Fibroblast of skin of left quadriceps (primary cell): ENCODE measurements at regions not wholly inside any gene's neighbourhood (a gene's known extent, or its start where the extent isn't known, plus 50 kb on each side); places are given as distances from the start of the nearest gene placed in this dataset.

Experiments used
- DNase-seq, 2 experiments: peaks; one replicate each; pipeline ENCODE4 v3.0.0-alpha.2; 2013; ENCODE audit warnings: low read depth in 2 of 2

DNA sequence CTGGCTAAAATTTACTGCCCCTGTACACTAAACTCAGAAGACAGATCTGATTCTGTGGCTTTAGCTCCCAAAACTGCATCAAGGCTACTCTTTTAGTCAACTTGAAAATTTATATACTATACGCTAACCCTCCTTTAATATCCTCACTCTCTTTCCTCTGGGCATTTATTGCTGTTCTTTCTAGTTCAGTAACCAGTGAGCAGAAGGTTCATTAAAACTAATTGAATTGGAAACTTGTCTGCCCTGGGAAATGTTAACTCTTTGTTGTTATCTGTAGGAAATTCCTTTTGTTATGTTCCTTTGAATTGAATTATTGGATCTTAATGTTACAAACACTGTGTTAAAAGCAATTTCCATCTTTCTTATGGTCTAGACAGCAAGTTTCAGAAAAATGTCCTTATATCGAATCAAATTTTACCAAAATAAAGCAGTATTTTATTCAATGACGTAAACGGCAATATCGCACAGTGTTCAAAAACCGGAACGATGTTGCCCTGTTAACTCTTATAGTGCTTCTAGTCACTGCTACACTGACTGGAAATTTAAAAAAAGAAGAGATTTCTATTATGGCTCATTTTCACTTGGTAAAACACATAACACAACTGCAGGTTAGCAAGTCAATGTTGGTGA, 168.3 kb downstream of the NR4A2 start:
- DNase-seq = no peak

DNA sequence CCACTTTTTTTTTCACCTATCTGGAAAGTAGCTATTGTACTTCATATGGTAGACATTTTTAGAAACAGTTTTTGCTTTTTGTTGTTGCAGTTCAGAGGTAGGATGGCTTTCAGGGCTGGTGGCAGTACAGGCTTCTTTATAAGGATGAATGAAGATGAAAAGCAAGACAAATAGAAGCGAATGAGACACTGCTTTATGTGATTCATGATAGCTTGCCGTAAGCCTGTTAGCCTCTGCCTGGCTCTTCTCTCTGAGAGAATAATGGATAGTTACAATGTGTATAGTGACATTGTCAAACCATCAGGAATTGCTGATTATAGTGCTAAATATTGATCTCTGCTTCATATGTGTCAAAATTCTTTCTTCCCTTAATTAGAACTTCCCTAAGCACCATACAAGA, 173.7 kb downstream of the NR4A2 start:
- no peak for DNase-seq

DNA sequence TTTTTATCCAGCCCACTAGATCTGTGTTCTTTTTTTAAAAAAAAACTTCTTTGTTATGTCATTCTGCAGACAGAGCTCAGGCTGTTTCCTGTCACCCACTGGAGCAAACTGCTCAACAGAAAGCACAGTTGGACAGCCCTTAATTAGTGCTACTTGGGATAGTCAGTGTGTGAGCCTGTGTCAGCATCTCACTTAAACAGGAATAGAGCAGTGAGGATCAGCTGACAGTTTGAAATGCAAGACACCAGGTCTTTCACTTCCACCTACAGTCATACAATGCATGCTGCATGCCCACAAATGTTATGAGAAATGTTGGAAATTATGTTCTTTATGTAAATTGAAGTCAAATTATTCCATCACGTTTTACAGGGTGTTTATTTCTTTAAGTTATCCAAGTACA, 174.9 kb downstream of the NR4A2 start:
- DNase-seq = no peak

DNA sequence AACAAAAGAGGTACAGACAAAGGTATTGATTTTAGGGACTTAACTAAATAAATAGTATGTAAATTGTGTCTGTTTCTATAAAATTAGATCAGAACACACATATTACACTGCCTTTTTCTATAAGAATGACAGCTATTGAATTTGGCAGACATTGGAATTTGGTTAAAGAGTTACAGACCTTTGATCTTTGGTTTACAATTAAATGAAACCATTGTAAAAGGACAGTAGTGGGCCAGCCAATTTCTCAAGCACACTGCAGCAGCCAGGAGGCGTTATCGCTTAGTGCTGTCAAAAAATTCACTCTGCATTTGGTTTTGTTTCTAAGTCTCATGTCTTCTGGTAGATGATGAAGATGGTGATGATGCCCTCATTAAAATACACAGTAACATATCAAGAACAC, 175.9 kb downstream of the NR4A2 start:
- DNase-seq = no peak

DNA sequence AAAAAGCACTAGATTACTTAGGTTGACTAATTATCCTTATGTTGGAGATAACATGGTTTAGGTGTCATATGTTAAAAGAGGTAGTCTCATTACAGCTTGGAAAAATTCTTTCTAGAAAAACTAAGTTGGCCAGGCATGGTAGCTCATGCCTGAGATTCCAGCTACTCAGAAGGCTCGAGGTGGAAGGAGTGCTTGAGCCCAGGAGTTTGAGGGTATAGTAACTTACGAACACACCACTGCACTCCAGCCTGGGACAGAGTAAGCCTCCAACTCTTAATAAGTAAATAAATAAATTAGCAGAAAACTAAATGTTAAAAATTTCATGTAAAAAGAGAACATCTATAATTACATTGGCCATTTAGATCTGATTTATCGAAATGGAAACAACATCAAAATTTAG, 177.2 kb downstream of the NR4A2 start:
- DNase-seq = no peak

DNA sequence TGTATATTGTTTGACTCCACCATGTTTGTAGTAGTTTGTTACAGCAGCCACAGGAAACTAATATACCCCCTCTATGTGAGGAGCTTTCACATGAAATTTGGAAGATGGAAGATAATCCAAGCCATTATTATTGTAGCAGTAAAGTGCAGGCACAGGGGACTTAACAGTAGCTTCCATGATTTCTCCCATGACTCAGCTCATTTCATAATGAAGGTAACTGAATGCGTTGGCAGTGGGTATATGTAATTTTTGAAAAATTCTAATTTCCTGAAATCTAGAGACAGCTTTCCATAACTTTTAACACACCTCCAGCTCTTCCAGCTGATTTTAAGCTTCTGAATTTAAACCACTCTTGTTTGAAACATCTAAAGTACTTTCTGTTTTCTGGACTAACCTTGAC, 181.2 kb downstream of the NR4A2 start:
- no peak for DNase-seq

DNA sequence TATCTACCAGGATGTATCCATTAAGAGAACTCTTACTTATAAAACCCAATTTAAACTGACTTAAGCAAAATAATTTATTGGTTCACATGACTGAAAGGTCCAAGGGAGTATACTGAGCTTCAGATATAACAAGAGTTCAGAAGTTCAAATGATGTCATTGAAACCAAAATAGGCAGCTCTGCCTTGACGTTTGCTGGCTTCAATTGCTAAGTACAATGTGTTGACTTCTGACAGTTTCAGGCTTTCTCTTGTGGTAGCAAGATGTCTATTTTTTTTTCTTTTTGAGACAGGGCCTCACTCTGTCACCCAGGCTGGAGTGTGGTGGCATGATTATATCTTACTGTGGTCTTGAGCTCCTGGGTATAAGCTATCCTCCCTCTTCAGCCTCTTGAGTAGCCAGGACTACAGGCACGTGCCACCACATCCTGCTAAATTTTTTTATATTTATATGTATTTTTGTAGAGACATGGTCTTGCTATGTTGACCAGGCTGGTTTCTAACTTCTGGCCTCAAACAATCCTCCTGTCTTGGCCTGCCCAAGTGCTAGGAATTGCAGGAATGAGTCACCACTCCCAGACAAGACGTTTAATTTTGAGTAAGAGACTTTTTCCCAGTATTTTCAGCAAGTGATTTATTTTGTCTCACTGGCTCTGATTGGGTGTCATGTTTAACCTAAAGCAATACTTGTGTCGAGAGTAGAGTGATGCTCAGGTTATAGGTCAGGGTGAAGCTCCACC, 184.8 kb downstream of the NR4A2 start:
- no peak for DNase-seq

DNA sequence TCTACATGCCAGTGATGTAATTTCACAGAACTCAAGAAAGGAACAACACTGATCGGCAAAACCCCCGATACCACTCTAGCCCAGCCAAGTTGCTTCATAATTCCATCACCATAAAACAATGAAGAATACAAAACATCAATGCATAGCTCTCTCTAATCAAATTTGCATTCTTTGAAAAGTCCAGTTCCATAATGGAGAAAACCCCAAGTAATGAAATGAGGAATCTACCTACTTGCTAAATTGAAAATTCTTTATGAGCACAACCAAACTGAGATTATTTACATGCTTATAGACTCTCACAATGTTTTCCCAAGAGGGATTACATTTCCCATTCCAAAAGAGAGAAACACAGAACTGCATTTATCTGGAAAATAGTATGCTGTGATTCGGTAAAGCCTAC, 186.5 kb downstream of the NR4A2 start:
- DNase-seq = no peak

DNA sequence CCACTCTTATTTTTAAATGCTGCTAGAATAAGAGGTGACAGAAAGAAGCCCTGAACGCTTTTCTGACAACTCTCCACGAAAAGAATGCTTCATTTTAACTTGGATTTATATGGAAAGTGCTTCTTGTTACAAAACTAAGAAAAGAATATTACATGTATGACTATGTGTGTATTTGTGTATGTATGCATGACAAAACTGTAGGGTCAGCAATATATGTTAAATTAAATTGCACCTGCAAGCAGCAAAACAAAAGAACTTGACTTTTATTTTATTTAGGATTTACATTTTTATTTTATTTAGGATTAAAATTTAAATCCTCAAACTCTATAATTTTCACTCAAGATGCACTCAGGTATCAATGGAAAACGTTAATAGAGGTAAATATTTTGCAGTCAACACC, 187.1 kb downstream of the NR4A2 start:
- DNase-seq = no peak

DNA sequence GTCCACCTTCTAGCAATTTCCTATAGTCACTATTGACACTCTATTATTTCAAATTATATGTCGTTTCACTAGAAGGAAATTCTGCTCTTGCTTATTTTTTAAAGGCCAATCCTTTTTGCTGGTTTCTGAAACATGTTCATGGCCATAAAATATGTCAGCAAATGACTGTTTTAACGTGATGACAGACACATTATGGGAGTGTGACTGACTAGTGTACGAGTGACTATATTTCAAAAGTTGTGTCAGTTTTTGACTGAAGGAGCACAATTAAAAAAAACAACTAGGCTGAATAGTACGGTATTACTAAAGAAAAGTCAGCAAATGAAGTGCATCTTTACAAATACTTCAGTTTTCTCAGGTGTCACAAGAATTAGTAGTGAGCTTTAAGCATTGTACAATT, 196.0 kb downstream of the NR4A2 start:
- DNase-seq = no peak

DNA sequence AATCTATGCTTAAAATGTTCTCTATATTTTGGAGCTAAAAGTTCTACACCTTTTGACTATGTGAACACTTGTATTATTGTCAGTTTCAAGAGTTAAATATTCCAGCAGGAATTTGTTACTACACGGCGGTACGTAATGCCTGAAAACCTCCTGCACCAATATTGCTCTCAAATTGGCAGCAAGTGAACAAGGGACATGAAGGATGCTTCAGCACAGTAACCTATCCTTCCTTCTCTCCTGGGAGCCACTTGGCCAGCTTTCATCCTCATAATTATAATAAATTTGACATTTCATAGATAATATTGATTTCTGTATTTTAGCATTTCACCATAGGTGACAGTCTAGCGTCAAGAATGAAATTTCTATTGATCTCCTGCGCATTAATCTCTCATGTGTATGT, 197.6 kb downstream of the NR4A2 start:
- no peak for DNase-seq

DNA sequence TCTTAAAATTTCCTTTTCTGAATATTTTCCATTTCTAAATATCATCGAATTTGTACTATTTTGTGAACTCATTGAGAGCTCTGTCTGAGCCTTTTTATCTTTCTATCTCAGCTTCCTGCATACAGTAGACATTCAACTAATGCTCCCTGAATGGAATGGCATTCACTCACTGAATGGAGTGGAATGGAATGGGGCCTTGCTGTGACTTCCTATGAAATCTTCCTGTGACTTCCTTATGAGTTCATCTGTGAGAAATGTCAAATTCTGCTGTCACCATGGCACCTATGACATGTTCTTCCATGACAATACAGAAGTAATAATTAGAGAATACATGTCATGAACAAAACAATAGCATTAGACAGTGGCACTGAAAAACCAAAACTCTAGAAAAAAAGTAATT, 199.6 kb downstream of the NR4A2 start:
- no peak for DNase-seq

DNA sequence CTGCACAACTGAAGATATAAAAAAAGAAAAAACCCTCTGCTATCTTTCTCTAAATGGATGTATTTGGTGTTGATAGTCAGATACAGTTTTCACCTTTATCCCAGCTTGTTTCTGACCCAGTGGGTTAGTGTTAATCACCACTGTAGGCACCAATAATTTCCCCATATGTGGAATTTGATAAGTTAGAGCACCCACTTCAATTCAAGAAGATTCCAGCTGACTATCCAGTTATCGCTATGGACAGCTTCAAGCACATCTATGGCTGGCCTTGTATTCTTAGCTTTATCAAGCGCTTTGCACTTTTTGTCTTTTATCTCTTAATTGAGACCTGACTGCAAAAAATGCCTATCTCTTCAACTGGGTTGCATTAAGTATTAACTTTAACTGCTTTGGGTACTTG, 200.4 kb downstream of the NR4A2 start:
- no peak for DNase-seq

DNA sequence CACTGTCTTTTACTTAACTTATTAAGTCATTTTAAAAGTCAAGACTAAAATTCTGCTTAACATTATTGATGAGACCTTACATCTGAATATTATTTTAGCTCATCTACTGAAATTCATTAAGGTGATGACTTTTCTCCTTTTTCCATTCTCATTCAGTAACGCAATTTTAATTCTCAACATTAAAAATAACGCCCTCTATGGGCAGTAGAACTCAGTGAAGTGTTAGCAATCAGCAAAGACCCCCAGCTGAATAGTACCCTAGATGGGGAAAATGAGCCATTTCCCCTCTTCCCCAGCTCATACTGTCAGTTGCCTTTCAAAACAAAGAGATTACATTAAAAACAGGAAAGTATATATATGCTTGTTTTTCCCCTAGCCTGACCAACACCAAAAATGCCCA, 203.3 kb downstream of the NR4A2 start:
- no peak for DNase-seq

DNA sequence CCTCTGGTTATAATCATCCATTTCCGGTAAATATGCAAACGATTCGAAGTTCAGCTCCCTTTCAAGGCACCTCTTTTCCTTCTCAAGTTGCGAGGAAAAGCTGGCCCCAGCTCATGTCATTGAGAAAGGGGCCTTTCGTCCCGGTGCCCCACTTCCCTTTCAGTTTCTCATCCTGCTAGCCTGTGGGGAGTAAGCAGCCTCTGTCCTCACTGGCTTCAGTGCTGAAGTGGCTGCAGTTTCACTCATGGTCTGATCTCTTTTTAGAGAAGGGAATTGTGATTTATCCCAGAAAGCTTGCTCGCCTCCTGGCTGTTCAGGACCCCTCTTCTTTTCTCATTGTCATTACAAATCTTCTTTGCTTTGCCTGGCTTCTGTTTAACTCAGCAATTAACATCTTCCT, 207.5 kb downstream of the NR4A2 start:
- no peak for DNase-seq

DNA sequence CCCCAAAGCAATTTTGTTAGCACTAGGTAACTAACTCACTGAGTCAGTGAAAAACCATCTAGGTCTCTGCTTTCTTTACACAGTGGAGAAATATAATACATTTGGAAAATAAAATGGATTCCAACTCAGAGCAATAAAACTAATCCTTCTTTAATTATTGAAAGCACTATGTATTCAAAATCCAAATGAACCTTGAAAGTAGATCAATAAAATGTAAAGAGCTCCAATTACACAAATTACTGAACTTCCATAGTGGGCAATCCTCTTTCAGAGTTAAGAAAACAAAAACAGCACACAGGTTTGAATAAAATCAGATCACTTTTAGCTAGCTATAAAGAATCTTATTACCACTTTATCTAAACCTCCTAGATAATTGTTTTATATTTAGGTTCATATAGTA, 208.1 kb downstream of the NR4A2 start:
- DNase-seq = no peak

DNA sequence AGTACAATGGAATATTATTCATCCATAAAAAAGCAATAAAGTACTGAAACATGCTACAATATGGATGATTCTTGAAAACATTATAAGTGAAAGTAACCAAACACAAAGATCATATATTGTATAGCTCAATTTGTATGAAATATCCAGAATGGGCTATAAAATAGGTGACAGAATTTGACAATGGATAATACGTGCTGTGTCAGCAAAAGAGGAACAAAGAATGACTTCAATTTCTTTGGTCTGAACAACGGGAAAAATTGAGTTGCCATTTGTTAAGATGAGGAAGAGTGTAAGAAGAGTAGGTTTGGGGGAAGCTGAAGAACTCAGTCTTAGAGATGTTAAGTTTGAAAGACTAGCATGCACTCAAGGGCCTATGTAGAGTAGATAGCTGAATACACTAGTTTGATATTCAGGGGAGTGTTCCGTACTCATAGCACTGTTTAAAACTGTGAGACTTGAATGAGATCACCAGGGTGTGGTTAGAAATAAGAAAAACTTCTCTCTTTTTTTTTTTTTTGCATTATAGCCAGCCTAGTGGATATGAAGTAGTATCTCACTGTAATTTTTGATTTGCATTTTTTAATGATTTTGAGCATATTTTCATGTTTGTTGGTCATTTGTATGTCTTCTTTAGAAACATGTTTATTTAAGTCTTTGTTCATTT, 213.6 kb downstream of the NR4A2 start:
- no peak for DNase-seq

DNA sequence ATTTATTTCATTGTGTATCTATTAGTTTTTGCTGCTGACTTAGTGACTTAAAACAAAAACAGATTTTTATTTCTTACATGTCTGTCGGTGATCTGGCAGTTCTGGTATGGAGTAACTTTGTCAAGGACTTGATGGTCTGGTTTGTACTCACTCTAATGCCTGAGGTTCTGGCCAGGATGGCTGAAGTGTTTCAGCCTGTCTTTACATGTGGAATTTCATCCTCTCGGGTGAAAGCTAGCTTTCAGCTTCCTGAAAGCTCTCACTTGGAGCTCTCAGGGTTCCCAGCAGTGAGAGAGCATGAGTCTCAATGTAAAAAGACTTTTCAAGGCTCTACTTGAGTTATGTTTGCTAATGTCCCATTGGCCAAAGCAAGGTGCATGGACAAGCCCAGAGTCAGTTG, 216.4 kb downstream of the NR4A2 start:
- DNase-seq = no peak

DNA sequence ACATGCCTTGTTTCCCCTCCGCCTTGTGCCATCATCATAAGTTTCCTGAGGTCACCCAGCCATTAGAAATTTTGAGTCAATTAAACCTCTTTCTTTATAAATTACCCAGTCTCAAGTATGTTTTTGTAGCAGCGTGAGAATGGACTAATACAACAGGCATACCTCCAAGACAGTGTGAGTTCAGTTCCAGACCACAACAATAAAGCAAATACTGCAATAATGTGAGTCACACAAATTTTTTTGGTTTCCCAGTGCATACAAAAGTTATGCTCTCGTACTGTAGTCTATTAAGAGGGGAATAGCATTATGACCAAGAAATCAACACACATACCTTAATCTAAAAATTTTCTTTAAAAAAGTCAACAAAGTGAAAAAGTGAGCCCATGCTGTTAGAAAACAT, 217.2 kb downstream of the NR4A2 start:
- DNase-seq = no peak

DNA sequence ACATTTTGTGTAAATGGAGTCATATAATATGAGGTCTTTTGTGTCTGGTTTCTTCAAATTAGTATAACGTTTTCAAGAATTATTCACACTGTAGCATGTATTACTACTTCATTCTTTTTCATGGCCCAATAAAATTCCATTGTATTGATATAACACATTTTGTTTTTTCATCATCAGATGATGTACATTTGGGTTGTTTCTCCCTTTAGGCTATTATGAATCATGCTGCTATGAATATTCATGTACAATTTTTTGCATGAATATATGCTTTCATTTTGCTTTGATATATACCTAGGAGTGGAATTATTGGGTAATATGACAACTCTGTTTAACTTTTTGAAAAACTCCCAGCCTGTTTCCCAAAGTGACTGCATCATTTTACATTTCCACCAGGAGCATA, 220.2 kb downstream of the NR4A2 start:
- no peak for DNase-seq

DNA sequence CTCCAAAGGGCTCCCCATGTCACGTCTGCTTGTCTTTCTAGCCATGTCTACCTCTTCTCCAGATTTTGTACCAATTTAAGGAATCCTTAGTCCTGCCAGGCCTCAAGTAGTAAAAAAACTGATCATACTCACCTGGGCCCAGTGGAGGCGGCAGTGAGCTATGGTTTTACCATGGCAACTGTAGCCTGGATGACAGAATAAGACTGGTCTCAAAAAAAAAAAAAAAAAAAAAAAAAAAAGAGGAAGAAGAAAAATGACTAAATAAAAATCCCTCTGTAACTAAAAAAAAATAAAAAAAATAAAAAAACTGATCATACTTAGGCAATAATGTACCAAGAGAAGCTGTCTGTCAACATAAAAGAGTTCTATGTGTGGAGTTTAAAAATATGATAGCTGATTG, 221.6 kb downstream of the NR4A2 start:
- no peak for DNase-seq

DNA sequence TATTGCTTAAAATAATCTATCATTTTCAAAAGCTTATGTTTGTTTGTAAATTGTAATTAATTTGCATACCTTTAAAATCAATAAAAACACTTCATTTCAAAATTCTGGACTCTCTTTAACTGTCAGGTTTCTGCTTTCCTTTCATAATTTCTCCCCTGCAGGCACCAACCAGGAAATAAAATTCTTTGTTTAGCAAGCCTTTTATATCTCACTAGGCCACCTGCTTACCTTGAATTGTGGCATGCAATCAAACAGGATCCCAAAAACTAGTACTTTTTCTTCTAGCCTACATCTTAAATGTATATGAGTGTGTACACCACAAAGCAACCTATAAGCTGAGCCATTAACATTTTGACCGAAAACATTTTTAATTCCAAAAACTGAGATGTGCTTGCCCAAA, 233.1 kb downstream of the NR4A2 start:
- DNase-seq = no peak

DNA sequence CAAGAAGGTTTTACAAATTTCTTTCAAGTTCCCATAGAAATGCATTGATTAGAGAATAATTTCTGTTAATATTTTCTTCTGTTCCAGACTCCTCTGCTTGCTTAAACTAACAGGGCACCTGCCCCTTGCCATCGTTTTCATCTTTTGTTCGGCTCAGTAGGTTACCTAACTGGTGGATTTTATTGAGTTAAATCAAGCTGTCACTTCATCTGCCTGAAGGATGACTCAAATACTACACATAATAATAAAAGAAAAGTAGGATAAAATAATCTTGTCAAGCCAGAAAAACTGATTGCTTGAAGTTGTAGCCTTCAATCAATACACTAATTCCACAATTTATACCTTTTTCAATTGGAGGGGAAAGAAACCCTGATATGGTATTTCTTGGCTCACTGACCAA, 234.0 kb downstream of the NR4A2 start:
- DNase-seq = no peak
